ENCODE measurements at regions not wholly inside any gene's neighbourhood (a gene's known extent, or its start where the extent isn't known, plus 50 kb on each side); places are given as distances from the start of the nearest gene placed in this dataset.

DNA sequence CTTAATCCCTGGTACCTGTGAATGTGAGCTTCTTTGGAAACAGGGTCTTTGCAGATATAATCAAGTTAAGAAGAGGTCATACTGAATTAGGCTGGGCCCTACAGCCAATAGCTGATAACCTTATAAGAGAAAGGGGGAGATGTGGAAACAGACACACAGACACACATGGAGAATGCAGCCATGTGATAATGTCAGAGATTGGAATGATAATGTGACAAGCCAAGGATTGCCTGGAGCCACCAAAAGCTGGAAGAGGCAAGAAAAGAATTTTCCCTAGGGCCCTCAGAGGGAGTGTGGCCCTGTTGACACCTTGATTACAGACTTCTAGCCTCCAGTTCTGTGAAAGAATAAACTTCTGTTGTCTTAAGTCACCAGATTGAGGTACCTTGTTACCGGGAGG lies 114.5 kb upstream of the SOD1 start:
- TF ChIP-seq, protein P1, sequence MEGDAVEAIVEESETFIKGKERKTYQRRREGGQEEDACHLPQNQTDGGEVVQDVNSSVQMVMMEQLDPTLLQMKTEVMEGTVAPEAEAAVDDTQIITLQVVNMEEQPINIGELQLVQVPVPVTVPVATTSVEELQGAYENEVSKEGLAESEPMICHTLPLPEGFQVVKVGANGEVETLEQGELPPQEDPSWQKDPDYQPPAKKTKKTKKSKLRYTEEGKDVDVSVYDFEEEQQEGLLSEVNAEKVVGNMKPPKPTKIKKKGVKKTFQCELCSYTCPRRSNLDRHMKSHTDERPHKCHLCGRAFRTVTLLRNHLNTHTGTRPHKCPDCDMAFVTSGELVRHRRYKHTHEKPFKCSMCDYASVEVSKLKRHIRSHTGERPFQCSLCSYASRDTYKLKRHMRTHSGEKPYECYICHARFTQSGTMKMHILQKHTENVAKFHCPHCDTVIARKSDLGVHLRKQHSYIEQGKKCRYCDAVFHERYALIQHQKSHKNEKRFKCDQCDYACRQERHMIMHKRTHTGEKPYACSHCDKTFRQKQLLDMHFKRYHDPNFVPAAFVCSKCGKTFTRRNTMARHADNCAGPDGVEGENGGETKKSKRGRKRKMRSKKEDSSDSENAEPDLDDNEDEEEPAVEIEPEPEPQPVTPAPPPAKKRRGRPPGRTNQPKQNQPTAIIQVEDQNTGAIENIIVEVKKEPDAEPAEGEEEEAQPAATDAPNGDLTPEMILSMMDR (IDR thresholded peaks at IDR 0.05): no peak
- TF ChIP-seq POLR2A (IDR thresholded peaks at IDR 0.05): no peak
- intact Hi-C loops (cut with DNase I; ENCODE audit: low total_unique reads): no loop called here
- 54 to 57% methylated on average over 1 of the region's 1 CpG for WGBS, 2 donors
- no peak for DNase-seq (ENCODE audit: low spot score in 2 of 2)
- H3K4me3 ChIP-seq (ENCODE audit: low read depth, poor library complexity, severe bottlenecking): no peak overlapping the region

DNA sequence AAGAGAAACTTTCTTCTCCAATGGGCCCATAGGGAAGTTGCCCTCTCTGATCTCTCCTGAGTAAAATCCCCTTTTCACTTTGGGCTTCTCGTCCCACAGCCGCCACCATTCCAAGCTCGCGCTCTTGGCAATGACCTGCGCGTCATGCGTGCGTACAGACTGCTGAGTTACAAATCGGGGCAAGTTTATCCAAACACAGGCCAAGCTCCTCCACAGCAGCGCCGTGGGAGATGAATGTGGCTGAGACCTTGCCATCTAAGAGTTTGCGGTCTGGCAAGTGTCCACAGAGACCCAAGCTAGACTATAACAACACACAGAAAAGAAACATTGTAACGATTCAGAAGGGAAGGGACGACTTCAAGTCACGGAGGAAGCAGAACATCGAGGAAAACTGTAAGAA lies 116.3 kb upstream of the SOD1 start:
- intact Hi-C loops (cut with DNase I; ENCODE audit: low total_unique reads): no loop called here
- WGBS, 2 donors: 45 to 66% methylated on average over 16 of the region's 16 CpGs
- H3K4me3 ChIP-seq (ENCODE audit: low read depth, poor library complexity, severe bottlenecking): no peak overlapping the region
- no peak for DNase-seq (ENCODE audit: low spot score in 2 of 2)
- no peak for TF ChIP-seq POLR2A (IDR thresholded peaks at IDR 0.05)
- TF ChIP-seq, protein P1 (IDR thresholded peaks at IDR 0.05): no peak

DNA sequence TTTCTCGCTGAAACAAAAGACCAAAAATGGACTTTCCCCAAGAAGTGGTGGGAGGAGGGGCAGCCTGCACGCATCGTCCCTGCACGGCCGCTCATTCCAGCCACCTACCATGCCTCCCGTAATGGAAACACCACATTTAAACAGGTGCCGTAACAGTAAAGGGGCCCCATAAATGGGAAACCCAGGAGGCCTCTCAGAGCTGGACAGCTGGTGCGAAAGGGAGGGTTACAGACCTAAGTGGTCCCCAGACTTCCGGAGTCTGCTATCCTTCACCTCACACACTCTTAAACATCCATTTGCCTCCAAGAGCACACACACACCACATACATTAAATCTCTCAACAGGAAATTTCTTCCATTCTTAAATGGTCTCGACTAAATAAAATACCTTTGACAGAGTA lies 120.7 kb upstream of the SOD1 start:
- H3K4me3 ChIP-seq (ENCODE audit: low read depth, poor library complexity, severe bottlenecking): no peak overlapping the region
- intact Hi-C loops (cut with DNase I; ENCODE audit: low total_unique reads): no loop called here
- no peak for DNase-seq (ENCODE audit: low spot score in 2 of 2)
- 63 to 65% methylated on average over 10 of the region's 10 CpGs for WGBS, 2 donors
- TF ChIP-seq POLR2A (IDR thresholded peaks at IDR 0.05): no peak
- TF ChIP-seq, protein P1 (IDR thresholded peaks at IDR 0.05): no peak

DNA sequence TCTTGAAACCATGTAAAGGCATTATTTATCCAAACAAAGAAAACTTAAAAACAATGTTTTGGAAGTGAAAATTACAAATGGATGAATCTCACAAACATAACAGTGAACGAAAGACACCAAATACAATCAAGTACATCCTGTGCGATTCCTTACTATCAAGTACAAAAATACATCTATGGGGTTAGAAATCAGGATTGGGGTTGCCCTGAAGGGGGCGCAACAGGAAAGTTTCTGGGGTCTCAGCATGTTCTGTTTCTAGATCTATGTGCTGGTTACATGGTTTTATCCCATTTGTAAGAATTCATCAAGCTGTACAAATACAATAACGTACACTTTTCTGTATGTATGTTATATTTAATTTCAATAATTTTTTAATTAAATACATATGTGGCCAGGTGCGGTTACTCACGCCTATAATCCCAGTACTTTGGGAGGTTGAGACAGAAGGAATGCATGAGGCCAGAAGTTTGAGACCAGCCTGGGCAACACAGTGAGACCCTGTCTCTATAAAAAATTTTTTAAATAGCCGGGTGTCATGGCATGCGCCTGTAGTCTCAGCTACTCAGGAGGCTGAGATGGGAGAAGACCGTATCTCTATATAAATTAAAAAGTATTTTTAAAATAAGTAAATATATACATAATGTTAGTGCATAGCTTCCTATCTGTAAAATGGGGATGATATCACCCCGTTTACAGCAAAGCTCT lies 121.5 kb upstream of the SOD1 start:
- no peak overlapping the region for H3K4me3 ChIP-seq (ENCODE audit: low read depth, poor library complexity, severe bottlenecking)
- DNase-seq (ENCODE audit: low spot score in 2 of 2): no peak
- intact Hi-C loops (cut with DNase I; ENCODE audit: low total_unique reads): no loop called here
- WGBS, 2 donors: 84 to 85% methylated on average over 10 of the region's 10 CpGs
- TF ChIP-seq POLR2A (IDR thresholded peaks at IDR 0.05): no peak
- TF ChIP-seq, protein P1 (IDR thresholded peaks at IDR 0.05): no peak

DNA sequence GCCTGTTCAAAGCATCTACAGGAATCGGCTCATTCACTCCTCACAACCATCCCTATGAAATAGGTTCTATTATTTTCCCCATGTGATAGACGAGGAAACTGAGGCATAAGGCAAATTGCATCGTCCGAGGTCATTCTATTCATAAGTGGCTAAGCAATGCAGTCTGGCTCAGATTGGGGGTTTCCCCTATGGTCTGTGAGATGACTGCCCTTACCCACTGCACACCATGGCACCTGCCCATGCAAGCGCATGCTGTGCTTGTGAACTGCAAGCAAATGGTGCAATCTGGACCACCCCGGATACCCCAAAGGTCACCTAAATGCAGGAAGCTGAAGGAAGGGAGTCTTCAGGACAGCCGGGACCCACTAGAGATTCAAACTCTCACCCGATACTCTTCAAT lies 123.4 kb upstream of the SOD1 start:
- TF ChIP-seq, protein P1 (IDR thresholded peaks at IDR 0.05): no peak
- TF ChIP-seq POLR2A (IDR thresholded peaks at IDR 0.05): no peak
- DNase-seq (ENCODE audit: low spot score in 2 of 2): no peak
- intact Hi-C loops (cut with DNase I; ENCODE audit: low total_unique reads): no loop called here
- H3K4me3 ChIP-seq (ENCODE audit: low read depth, poor library complexity, severe bottlenecking): no peak overlapping the region
- 95 to 96% methylated on average over 8 of the region's 8 CpGs for WGBS, 2 donors

DNA sequence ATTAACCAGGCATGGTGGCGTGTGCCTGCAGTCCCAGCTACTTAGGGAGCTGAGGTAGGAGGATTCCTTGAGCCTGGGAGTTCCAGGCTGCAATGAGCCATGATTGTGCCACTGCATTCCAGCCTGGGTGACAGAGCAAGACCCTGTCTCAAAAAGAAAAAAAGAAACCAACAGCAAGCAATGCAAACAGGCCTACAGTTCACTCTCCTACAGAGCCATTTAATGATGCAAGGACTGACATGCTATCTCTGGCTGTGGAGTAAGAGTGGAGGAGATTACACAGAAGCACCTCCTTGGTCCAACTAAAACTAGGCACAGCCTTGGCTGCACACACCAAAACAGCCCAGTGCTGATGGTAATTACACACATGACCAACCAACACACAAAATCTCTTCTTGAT lies 127.5 kb upstream of the SOD1 start:
- DNase-seq (ENCODE audit: low spot score in 2 of 2): no peak
- H3K4me3 ChIP-seq (ENCODE audit: low read depth, poor library complexity, severe bottlenecking): no peak overlapping the region
- no peak for TF ChIP-seq POLR2A (IDR thresholded peaks at IDR 0.05)
- TF ChIP-seq, protein P1 (IDR thresholded peaks at IDR 0.05): no peak
- 82 to 87% methylated on average over 1 of the region's 1 CpG for WGBS, 2 donors
- intact Hi-C loops (cut with DNase I; ENCODE audit: low total_unique reads): no loop called here

Data from lower leg skin (tissue), 4 donors.